HEK293T (cell line): ENCODE measurements at regions not wholly inside any gene's neighbourhood (a gene's known extent, or its start where the extent isn't known, plus 50 kb on each side); places are given as distances from the start of the nearest gene placed in this dataset.
"Not testable (repeated sequence)": the region's sequence is repeated elsewhere in the genome, so short reads cannot be mapped to it uniquely, and the experiment has no call there.

Experiments used
- CTCF ChIA-PET: fragments of 350-600 bp; formaldehyde crosslinking; extraction: SDS; loops from one replicate; lab custom pipeline; 2021; ENCODE audit warnings: antibody characterized with exemption, inconsistent platforms; lab: Yijun Ruan, JAX
- POLR2A ChIA-PET: fragments of 350-600 bp; formaldehyde crosslinking; extraction: SDS; loops from one replicate; lab custom pipeline; 2020; ENCODE audit warnings: antibody characterized with exemption, inconsistent platforms; lab: Yijun Ruan, JAX
- DNase-seq: peaks from one replicate; pipeline ENCODE4 v3.0.0; 2012; ENCODE audit warnings: mixed read lengths; ENCODE audit errors: extremely low spot score
- ARNT ChIP-seq: fragments of 450-650 bp; IDR thresholded peaks from 2 replicates; pipeline ENCODE4 v1.6.1; 2017; ENCODE audit warnings: mild to moderate bottlenecking
- BHLHE40 ChIP-seq: fragments of 450-650 bp; IDR thresholded peaks from 2 replicates; pipeline ENCODE4 v1.6.1; 2016; ENCODE audit warnings: mild to moderate bottlenecking, moderate library complexity, borderline replicate concordance
- CTBP1 ChIP-seq: fragments of 450-650 bp; IDR thresholded peaks from 2 replicates; pipeline ENCODE4 v1.6.1; 2016; ENCODE audit warnings: borderline replicate concordance
- ELF4 ChIP-seq: fragments of 450-650 bp; IDR thresholded peaks from 2 replicates; pipeline ENCODE4 v1.6.1; 2017; ENCODE audit warnings: antibody characterized with exemption
- FOXA1 ChIP-seq: fragments of 450-650 bp; IDR thresholded peaks from 2 replicates; pipeline ENCODE4 v1.6.1; 2016; ENCODE audit warnings: mild to moderate bottlenecking
- FOXK2 ChIP-seq: fragments of 450-650 bp; IDR thresholded peaks from 2 replicates; pipeline ENCODE4 v1.6.1; 2016; ENCODE audit warnings: mild to moderate bottlenecking
- FOXM1 ChIP-seq: fragments of 450-650 bp; IDR thresholded peaks from 2 replicates; pipeline ENCODE4 v1.6.1; 2017; ENCODE audit warnings: mild to moderate bottlenecking, borderline replicate concordance
- HDGF ChIP-seq: fragments of 450-650 bp; IDR thresholded peaks from 2 replicates; pipeline ENCODE4 v1.6.1; 2017; ENCODE audit warnings: antibody characterized with exemption, borderline replicate concordance
- L3MBTL2 ChIP-seq: fragments of 450-650 bp; conservative IDR thresholded peaks from 2 replicates; pipeline ENCODE4 v1.6.1; 2016; ENCODE audit warnings: mild to moderate bottlenecking
- LEF1 ChIP-seq: fragments of 450-650 bp; IDR thresholded peaks from 2 replicates; pipeline ENCODE4 v1.6.1; 2017; ENCODE audit warnings: mild to moderate bottlenecking, borderline replicate concordance
- NFRKB ChIP-seq: fragments of 450-650 bp; IDR thresholded peaks from 2 replicates; pipeline ENCODE4 v1.6.1; 2016; ENCODE audit warnings: mild to moderate bottlenecking, moderate library complexity
- PKNOX1 ChIP-seq: fragments of 450-650 bp; IDR thresholded peaks from 2 replicates; pipeline ENCODE4 v1.6.1; 2016
- SP1 ChIP-seq: fragments of 450-650 bp; IDR thresholded peaks from 2 replicates; pipeline ENCODE4 v1.6.1; 2017
- SUZ12 ChIP-seq: fragments of 450-650 bp; IDR thresholded peaks from 2 replicates; pipeline ENCODE4 v1.6.1; 2016; ENCODE audit warnings: mild to moderate bottlenecking
- TARDBP ChIP-seq: fragments of 450-650 bp; IDR thresholded peaks from 2 replicates; pipeline ENCODE4 v1.6.1; 2016
- ZNF384 ChIP-seq: fragments of 450-650 bp; IDR thresholded peaks from 2 replicates; pipeline ENCODE4 v1.6.1; 2016

GRCh38 chr10:53069013-53069412, 296.4 kb upstream of the MBL2 start:
- TF ChIP-seq ELF4, result no peak
- no peak for TF ChIP-seq TARDBP
- no peak for TF ChIP-seq SUZ12
- no peak for TF ChIP-seq ARNT
- TF ChIP-seq FOXM1, result no peak
- TF ChIP-seq NFRKB, result no peak
- no peak for TF ChIP-seq FOXK2
- no peak for TF ChIP-seq LEF1
- no peak for TF ChIP-seq L3MBTL2
- TF ChIP-seq BHLHE40, result no peak
- TF ChIP-seq HDGF, result no peak
- no peak for TF ChIP-seq CTBP1
- no peak for TF ChIP-seq ZNF384
- TF ChIP-seq FOXA1, result no peak
- no peak for TF ChIP-seq SP1
- ChIA-PET POLR2A (no interaction called here), CTCF (no interaction called here)
- no peak for DNase-seq

DNA sequence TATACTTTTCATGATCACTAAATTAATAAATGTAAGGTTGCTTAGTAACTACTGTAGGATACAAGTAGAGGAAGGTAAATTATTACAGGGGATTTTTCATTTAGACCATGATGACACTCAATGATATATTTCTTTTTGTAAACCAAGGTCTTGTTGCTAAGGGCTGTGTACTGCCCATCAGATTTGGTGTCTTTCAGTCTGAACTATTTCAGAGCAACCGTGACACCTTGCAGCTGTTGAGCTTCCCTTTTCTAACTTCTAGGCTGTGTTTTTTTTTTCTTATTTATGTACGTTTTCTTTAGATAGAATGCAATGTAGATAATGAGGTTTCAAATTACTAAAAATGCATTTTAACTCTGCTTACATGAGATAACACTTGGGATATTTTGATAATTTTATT, 292.0 kb upstream of the MBL2 start:
- DNase-seq, result no peak
- ChIA-PET CTCF (no interaction called here), POLR2A (no interaction called here)
- TF ChIP-seq CTBP1 (no peak), FOXA1 (no peak), BHLHE40 (no peak), SP1 (no peak), L3MBTL2 (no peak), FOXK2 (no peak), HDGF (no peak), ZNF384 (no peak), ARNT (no peak), ELF4 (no peak), PKNOX1 (no peak), SUZ12 (no peak), NFRKB (no peak), LEF1 (no peak), FOXM1 (no peak), TARDBP (no peak)

- ChIA-PET CTCF (no interaction called here), POLR2A (no interaction called here)
These were observed 291.2 kb upstream of the MBL2 start for GRCh38 chr10:53063805-53064204.

GRCh38 chr10:53052521-53053164, 280.1 kb upstream of the MBL2 start:
- CTCF ChIA-PET, result no interaction called here
- no peak for DNase-seq
- TF ChIP-seq NFRKB (no peak), FOXK2 (no peak), ZNF384 (no peak), L3MBTL2 (no peak), TARDBP (no peak), SP1 (no peak), HDGF (no peak), PKNOX1 (no peak), ELF4 (no peak), FOXM1 (no peak), BHLHE40 (no peak), LEF1 (no peak), FOXA1 (no peak), CTBP1 (no peak), SUZ12 (no peak), ARNT (no peak)
- POLR2A ChIA-PET, result no interaction called here

More at GRCh38 chr10:53063805-53064204, 291.2 kb upstream of the MBL2 start:
- DNase-seq, result no peak
- TF ChIP-seq SUZ12 (no peak), FOXK2 (no peak), FOXA1 (no peak), LEF1 (no peak), ARNT (no peak), SP1 (no peak), PKNOX1 (peak; percentile 12; the same call in 1 of the 2 replicates)

DNA sequence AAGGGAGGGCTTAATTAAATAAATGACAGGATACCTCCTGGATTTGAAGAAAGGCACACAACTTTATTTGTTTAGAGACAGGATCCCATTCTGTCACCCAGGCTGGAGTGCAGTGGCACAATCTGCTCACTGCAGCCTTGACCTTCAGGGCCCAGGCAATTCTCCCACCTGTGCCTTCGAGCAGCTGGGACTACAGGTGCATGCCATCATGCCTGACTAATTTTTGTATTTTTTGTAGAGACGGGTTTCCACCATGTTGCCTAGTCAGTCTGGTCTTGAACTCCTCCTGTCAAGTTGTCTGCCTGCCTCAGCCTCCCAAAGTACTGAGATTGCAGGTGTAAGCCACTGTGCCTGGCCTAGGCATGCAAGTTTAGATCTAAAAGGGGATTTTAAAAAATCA, 272.7 kb upstream of the MBL2 start:
- TF ChIP-seq SP1 (no peak), ELF4 (no peak), BHLHE40 (no peak), ARNT (no peak), L3MBTL2 (no peak), FOXA1 (no peak), HDGF (no peak), TARDBP (no peak), PKNOX1 (no peak), FOXM1 (no peak), CTBP1 (no peak), ZNF384 (no peak), SUZ12 (no peak), FOXK2 (no peak), LEF1 (no peak), NFRKB (no peak)
- ChIA-PET CTCF (no interaction called here), POLR2A (no interaction called here)
- DNase-seq, result no peak

- POLR2A ChIA-PET, CTCF ChIA-PET, DNase-seq: not testable (repeated sequence)
These were observed 263.2 kb upstream of the MBL2 start for GRCh38 chr10:53035823-53036222.
